DMS79 (cell line): ENCODE measurements at regions not wholly inside any gene's neighbourhood (a gene's known extent, or its start where the extent isn't known, plus 50 kb on each side); places are given as distances from the start of the nearest gene placed in this dataset.

ENCODE experiments used
- DNase-seq: peaks from one replicate; lab custom pipeline; 2025; lab: John Stamatoyannopoulos, UW

GRCh38 chr10:120641695-120642094 lies 184.7 kb downstream of the PLPP4 start:
- DNase-seq, result no peak

DNA sequence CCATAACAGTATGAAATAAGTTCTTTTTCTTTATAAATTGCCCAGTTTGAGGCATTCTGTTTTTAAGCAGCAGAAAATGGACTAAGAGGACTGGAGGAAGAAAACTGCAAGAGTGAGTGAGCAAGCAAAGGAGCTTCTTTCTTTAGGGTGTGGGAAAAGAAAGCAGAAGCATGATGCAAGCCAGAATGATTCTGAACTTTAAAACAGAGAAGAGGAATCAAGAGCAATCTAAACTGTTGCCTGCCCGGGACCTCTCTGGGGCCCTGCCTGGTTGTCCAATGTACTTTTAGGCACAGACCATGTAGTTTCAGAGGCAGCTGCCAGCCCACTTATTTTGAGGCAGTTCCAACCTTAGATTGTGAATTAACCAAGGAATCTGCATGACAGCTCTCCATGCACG lies 186.3 kb downstream of the PLPP4 start:
- DNase-seq, result no peak

DNA sequence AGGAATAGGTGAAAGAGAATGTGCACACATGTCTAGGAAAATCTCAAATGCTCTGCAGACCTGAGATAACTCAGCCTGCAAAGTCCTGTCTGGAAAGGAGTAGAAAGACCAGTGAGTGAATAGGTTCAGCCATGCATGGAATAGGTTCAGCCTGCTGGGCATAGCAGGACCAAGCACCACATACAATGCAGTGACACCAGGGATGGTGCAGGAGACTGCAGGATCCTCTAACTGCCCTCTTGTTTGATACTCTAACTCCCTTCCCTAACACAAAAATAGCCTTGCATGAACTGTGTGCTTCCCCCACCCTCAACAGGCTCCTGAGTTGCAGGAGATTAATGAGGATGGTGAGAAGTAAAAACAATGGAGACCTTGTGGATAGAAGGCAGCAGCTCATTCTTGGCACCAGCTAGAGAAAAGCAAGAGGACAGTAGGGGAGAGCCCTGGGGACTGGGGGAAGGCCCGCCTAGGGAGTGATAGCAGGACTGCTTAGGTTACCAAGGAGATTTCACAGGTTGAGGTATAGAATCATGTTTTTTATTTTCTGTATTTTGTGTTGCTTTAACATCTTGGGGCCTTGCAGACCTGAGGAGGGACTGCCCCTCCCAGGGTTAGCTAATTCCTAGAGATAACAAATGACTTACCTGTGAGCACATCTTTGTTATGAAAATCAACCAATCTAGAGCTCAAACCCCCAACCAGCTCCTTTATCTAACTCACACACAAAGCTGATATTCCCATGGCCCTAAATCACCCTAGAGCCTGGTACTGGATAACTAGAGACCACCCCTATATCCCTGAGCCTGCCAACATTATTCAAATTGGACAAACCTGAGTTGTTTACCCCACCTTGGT lies 187.8 kb downstream of the PLPP4 start:
- no peak for DNase-seq

GRCh38 chr10:120646159-120646732 lies 189.2 kb downstream of the PLPP4 start:
- no peak for DNase-seq

DNA sequence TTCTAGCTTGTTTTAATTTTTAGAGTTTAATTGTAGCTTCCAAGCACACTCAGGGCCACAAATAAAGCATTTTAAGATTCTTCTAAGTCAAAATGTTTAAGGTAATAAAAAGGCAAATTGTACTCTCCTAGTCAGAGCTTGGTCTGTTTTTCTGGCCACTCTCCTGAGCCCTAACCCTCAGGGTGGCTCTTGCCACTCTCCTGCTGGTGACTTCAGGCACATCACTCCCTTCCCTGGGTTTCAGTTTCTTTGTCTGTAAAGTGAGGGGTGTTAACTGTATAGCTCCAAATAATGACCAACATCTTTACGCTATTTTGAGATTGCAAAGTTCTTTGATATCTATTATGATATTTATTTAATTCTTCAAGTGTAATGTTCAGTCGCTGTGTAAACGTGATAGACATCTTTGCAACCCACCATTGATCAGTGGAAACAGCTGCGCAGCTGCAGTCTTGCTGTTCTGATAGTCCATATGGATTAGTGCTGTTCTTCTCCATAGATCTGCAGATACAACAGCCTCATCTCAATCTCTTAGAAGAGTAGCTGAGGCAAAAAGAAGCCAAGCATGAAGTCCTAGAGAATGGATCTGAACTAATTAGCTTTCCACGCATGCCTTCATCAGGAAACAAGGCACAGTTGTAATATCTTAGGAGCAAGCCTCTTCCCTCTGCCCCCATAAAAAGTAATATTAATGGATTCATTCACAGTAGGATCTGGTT lies 189.9 kb downstream of the PLPP4 start:
- no peak for DNase-seq

DNA sequence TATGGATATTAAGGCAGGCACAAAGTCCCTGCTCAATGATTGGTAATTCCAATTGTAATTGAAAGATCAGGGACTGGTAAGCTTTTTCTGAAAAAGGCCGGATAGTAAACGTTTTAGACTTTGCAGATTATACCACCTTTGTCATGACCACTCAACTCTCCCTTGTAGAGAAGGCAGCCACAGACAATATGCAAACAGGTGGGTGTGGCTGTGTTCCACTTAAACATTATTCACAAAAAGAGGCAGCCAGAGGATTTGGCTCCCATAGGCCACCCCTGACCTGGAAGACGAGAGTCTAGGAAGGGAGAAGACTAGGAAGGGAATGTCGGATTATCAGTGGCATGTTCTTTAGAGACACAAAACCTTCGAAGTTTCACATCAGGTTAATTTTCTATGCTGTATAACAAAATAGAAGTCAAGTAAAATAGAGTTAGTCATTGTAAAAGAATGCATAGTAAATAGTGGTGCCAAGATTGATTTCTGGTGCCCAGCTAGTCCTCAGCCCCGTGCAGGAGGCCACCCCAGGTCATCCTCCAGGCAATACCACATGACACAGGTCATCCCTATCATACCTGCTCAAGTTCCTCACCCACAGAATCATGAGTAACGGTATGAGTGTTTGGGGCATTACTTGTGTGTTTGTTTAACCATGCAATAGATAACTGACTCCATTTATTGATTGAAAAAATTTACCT lies 193.8 kb downstream of the PLPP4 start:
- DNase-seq, result no peak

GRCh38 chr10:120656107-120656506 lies 195.1 kb upstream of the WDR11 start:
- DNase-seq, result no peak

DNA sequence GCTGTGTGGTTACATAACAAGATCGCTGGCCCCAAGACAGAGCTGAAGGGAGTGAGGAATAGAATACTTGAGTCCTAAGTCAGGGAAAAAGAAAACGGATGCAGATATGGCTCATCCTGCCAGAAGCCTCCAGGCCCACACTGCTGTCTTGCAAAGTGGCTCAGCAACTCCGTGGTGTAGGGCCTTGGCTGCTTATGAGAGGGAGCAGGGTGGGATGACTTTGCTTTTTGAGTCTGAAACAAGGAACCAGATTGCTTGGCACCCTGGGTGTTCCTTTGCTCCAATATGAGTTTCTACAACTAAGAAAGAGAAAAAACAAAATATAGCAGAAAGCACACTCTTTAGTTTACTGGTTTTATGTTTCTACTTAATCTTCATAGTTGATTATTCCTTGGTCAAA lies 193.8 kb upstream of the WDR11 start:
- DNase-seq, result no peak

DNA sequence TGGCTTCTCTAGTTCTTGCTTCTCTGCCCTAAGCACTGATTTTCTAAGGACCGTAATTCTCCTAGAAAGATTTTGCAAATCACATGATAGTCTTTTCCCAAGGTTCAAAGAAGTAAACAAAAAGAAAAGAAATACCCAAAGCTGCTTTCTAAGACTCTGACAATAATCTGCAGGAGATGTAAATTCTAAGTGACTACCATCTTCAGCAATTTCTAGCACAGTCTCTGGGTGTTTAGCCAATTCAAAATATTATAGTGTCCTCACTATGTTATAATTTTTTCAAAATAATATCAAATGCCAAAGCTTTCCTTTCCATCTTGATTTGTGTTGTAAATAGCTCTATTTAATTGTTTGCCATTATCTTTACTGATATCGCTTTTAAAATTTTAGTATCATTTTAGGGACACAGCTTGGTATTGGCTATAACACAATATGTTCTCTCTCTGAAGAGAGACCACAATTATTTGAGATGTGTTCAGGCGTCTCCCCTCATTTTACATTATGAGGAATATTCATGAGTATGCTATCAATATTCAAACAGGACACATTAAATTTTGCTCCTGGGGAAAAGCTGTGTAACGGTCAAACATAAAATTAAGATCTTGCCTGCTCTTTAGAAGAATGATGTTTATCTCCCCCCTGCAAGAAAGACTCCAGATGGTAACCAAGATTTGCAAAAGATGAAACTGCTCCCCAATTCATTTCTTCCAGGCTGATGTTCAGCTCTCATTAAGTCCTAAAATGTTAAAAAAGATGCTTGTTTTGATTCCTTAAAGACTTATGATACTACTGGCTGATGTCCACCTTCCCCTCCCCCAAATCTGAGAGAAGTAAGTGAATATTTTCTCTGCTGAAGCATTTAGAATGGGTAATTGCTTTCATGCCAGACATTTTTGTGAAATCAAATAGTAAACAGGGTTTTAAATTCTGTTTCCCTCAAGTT lies 191.9 kb upstream of the WDR11 start:
- DNase-seq, result no peak

DNA sequence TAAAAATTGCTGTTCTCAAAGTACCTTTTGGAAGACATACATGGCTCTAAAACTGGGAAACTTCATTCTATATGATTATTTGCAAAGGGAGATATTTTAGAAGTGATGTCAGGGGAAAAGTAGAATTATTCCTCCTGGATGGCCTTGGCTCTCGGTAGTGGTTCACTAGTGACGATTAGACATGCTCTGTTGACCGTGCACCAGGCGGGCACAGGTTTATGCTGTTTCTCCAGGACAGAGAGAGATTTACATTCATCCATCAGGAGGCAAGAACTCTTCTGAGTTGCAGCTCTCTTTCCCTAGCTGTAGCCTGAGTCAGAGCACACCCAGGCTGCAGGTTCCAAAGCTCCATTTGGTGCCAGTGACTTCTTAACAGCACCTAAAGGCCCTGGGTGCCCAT lies 184.9 kb upstream of the WDR11 start:
- no peak for DNase-seq

DNA sequence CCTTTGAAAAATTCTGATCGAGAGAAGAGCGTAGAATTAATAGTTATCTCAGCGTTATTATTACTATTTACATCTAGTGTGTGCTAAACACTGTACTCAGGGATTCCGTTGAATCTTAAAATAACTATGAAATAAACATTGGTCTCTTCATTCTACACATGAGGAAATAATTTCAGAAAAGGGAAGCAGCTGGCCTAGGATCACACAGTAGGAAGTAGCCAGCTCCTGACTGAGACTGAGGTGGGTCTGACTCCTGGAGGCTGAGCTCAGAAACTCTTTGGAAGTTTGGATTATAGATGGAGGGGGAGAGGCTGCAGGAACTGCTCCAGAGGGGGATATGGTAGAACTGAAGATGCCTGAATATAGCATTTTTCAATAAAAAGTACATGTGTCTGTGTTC lies 183.9 kb upstream of the WDR11 start:
- no peak for DNase-seq

- DNase-seq, result no peak
Measured at GRCh38 chr10:120671491-120671890, 179.7 kb upstream of the WDR11 start.

DNA sequence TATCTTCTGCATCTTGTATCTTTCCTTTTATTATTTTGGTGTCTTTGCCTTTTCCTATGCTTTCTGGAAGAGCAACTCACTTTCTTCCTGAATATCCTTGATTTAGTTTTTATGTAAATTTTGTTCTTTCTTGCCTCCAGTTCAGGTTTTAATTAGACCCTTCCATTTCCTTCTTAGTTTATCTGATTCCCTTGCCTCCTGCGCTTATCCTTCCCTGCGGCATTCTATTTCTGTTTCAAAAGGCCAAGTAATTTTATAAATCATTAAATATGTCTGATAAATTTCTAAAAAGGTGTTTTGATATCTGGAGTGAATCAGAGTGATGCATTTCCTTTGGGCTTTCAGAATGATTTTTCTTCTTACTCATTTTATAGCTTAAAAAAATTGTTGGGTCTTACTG lies 167.7 kb upstream of the WDR11 start:
- DNase-seq, result no peak

DNA sequence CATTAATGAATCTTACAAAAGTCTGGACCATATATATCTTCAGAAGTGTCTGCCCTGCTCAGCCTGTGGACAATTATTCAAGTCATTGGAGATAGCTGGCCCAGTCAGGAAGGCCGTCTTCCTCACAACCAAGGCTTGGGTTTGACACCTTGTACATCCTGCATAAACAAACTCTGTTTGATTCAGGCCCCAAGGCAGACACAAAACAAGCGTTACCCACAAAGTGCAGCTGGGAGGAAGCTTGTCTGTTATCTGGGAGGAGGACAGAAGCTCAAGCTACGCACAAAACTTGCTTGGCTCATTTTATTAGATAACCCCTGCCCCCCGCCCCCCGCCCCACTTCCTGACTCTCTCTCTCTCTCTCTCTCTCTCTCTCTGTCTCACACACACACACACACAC lies 166.9 kb upstream of the WDR11 start:
- DNase-seq, result no peak

- no peak for DNase-seq
Measured at GRCh38 chr10:120685136-120685535, 166.0 kb upstream of the WDR11 start.

DNA sequence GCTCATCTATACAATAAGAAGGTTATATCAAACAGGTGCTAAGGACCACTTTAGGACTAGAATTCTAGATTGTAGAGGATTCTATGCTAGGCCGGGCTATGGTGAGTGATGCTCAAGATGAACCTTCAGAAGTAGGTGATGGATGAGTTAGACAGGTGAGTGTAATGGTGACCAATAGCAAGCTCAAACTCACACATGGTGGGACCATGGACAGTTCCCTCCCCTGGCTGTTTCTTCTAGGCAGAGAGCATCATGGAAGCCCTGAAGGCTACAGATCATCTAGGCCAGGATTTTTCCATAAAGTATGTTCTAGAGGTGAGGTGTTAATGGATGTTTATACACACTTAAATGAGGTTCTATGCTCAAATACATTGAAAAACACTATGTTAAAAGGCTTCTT lies 162.2 kb upstream of the WDR11 start:
- no peak for DNase-seq

- DNase-seq, result no peak
Measured at GRCh38 chr10:120689777-120690529, 161.2 kb upstream of the WDR11 start.

DNA sequence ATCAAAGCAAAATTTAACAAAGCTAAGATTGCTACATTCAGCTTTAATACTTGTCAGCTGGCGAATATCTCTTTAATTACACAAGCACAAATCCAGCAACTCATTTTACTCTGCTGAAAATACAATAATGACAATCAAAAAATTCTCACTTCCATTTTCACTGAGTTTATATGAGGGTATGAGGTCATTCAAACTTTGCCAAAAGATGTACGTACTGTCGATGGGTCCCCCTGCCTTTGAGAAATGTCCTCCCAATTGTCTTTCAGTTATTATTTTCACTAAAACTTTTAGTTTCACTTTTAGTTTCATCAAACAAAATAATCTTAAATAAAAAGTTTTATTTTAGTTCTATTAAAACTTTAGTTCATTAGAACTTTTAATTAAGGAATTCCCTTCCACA lies 159.5 kb upstream of the WDR11 start:
- DNase-seq, result no peak

GRCh38 chr10:120700426-120700825 lies 150.7 kb upstream of the WDR11 start:
- no peak for DNase-seq

GRCh38 chr10:120701381-120701780 lies 149.8 kb upstream of the WDR11 start:
- DNase-seq, result no peak

GRCh38 chr10:120702032-120702431 lies 149.1 kb upstream of the WDR11 start:
- no peak for DNase-seq
